HepG2 (cell line): ENCODE measurements at regions not wholly inside any gene's neighbourhood (a gene's known extent, or its start where the extent isn't known, plus 50 kb on each side); places are given as distances from the start of the nearest gene placed in this dataset.

Experiments
- FOXA3 ChIP-seq: IDR thresholded peaks from 2 replicates; pipeline ENCODE4 v1.6.1; 2016; ENCODE audit warnings: missing genetic modification reagents, missing compliant biosample characterization
- FOXC1 ChIP-seq: sonication (generic); formaldehyde crosslinking; IDR thresholded peaks from 2 replicates; pipeline ENCODE4 v1.8.0; 2022; ENCODE audit warnings: mild to moderate bottlenecking, missing genetic modification reagents, borderline replicate concordance
- GATAD1 ChIP-seq: IDR thresholded peaks from 2 replicates; pipeline ENCODE4 v1.6.1; 2016; ENCODE audit warnings: missing genetic modification reagents, missing compliant biosample characterization
- IKZF5 ChIP-seq: IDR thresholded peaks from 2 replicates; pipeline ENCODE4 v1.6.1; 2018; ENCODE audit warnings: missing genetic modification reagents, mild to moderate bottlenecking, missing compliant biosample characterization
- IRF1 ChIP-seq: sonication (generic); formaldehyde crosslinking; IDR thresholded peaks from 2 replicates; pipeline ENCODE4 v1.4.0; 2020; ENCODE audit warnings: low read depth, mild to moderate bottlenecking, missing genetic modification reagents
- POLR2G ChIP-seq: fragments of 200-400 bp; formaldehyde crosslinking; IDR thresholded peaks from 2 replicates; pipeline ENCODE4 v1.6.1; 2018; ENCODE audit warnings: mild to moderate bottlenecking, low read depth, low read length, moderate library complexity
- RFX5 ChIP-seq: IDR thresholded peaks from 2 replicates; pipeline ENCODE4 v1.6.1; 2011; ENCODE audit warnings: low read depth, low read length, improper control_type of control experiment
- SMAD1 ChIP-seq: sonication (generic); formaldehyde crosslinking; IDR thresholded peaks from 2 replicates; pipeline ENCODE4 v1.4.0; 2020; ENCODE audit warnings: missing genetic modification reagents, low read depth, mild to moderate bottlenecking, borderline replicate concordance
- ZBTB49 ChIP-seq: sonication (generic); formaldehyde crosslinking; IDR thresholded peaks from 2 replicates; pipeline ENCODE4 v1.4.0; 2020; ENCODE audit warnings: missing genetic modification reagents, borderline replicate concordance
- ZNF124 ChIP-seq: sonication (generic); formaldehyde crosslinking; IDR thresholded peaks from 2 replicates; pipeline ENCODE4 v1.4.0; 2020; ENCODE audit warnings: missing genetic modification reagents
- ZNF407 ChIP-seq: sonication (generic); formaldehyde crosslinking; IDR thresholded peaks from one replicate; pipeline ENCODE4 v1.5.1; 2020; ENCODE audit warnings: mild to moderate bottlenecking, missing genetic modification reagents; ENCODE audit errors: not compliant biosample characterization
- ZNF597 ChIP-seq: sonication (generic); formaldehyde crosslinking; IDR thresholded peaks from 2 replicates; pipeline ENCODE4 v1.5.0; 2020; ENCODE audit warnings: missing genetic modification reagents
- ZNF644 ChIP-seq: IDR thresholded peaks from 2 replicates; pipeline ENCODE4 v1.6.1; 2016; ENCODE audit warnings: low read depth
- ZNF777 ChIP-seq: sonication (generic); formaldehyde crosslinking; IDR thresholded peaks from 2 replicates; pipeline ENCODE4 v1.4.0; 2020; ENCODE audit warnings: missing genetic modification reagents

- 0 out of 2 replicates have a peak, but pooled peaks have one; percentile 31 for TF ChIP-seq IRF1
- no peak for TF ChIP-seq RFX5
- TF ChIP-seq GATAD1, result 0 out of 2 replicates have a peak, but pooled peaks have one; percentile 31
- TF ChIP-seq ZNF407 (CRISPR knock-in tag), result peak; percentile 89
- 0 out of 2 replicates have a peak, but pooled peaks have one; percentile 8 for TF ChIP-seq ZBTB49
- 0 out of 2 replicates have a peak, but pooled peaks have one; percentile 9 for TF ChIP-seq FOXA3 (CRISPR knock-in tag)
- 0 out of 2 replicates have a peak, but pooled peaks have one; percentile 83 for TF ChIP-seq IKZF5 (CRISPR knock-in tag)
- peak; percentile 85 for TF ChIP-seq ZNF644 (CRISPR knock-in tag)
- peak; percentile 17; the same call in 1 of the 2 replicates for TF ChIP-seq FOXC1 (CRISPR knock-in tag)
- peak; percentile 46; the same call in 1 of the 2 replicates for TF ChIP-seq ZNF777 (CRISPR knock-in tag)
- TF ChIP-seq ZNF597 (CRISPR knock-in tag), result no peak
- 0 out of 2 replicates have a peak, but pooled peaks have one; percentile 54 for TF ChIP-seq SMAD1 (CRISPR knock-in tag)
- TF ChIP-seq ZNF124, result no peak
- no peak for TF ChIP-seq POLR2G
Observed at GRCh38 chr14:30270200-30271161, 288.5 kb upstream of the G2E3 start (continued).
